Stimulated activated CD4-positive, alpha-beta T cell treated with anti-CD3 and anti-CD28 coated beads, Interleukin-1b, Interleukin-23, amount 100 ng/mL, for 4 hours (primary cell): ENCODE measurements at regions not wholly inside any gene's neighbourhood (a gene's known extent, or its start where the extent isn't known, plus 50 kb on each side); places are given as distances from the start of the nearest gene placed in this dataset.
A peak's percentile ranks its signal among the peaks of the same experiment; 100 is the strongest.

Experiments used
- DNase-seq, 2 donors: peaks; one replicate each; pipeline ENCODE4 v3.0.0-alpha.2; 2020; ENCODE audit warnings: low read depth in 2 of 2

- no peak for DNase-seq
Measured at GRCh38 chr9:126556560-126557250, 57.0 kb upstream of the LMX1B start.

- DNase-seq: peak; percentile 47 to 68
Measured at GRCh38 chr9:126558051-126558665, 55.6 kb upstream of the LMX1B start.

GRCh38 chr9:126559296-126559695 lies 54.4 kb upstream of the LMX1B start:
- no peak for DNase-seq

GRCh38 chr9:126561582-126561981 lies 52.1 kb upstream of the LMX1B start:
- DNase-seq: no peak

GRCh38 chr9:126563556-126563955 lies 50.2 kb upstream of the LMX1B start:
- DNase-seq: no peak
